GM12892 (cell line): ENCODE measurements at regions not wholly inside any gene's neighbourhood (a gene's known extent, or its start where the extent isn't known, plus 50 kb on each side); places are given as distances from the start of the nearest gene placed in this dataset.

Experiments
- DNase-seq: peaks from one replicate; pipeline ENCODE4 v3.0.0; 2011; ENCODE audit not compliant: insufficient read length
- FAIRE-seq: peaks from 2 replicates; lab custom pipeline; 2011; peaks lifted over from hg19 to GRCh38; lab: Jason Lieb, UNC
- POLR2A ChIP-seq: IDR thresholded peaks from 2 replicates; pipeline ENCODE4 v1.6.1; 2011; ENCODE audit warnings: low read depth, low read length, control low read depth
- POLR2AphosphoS5 ChIP-seq: IDR thresholded peaks from 2 replicates; pipeline ENCODE4 v1.6.1; 2011; ENCODE audit warnings: low read depth, low read length, control low read depth
- TAF1 ChIP-seq: IDR thresholded peaks from 2 replicates; pipeline ENCODE4 v1.6.1; 2011; ENCODE audit warnings: low read depth, mild to moderate bottlenecking, control low read depth, low read length, borderline replicate concordance

GRCh38 chr6:56715741-56716140, 73.1 kb upstream of the DST start:
- FAIRE-seq (no peak), DNase-seq (no peak)
- TF ChIP-seq POLR2AphosphoS5 (no peak), POLR2A (no peak)

- FAIRE-seq, result no peak
- TF ChIP-seq POLR2A (no peak), TAF1 (no peak), POLR2AphosphoS5 (no peak)
- DNase-seq, result no peak
Observed at GRCh38 chr6:56714982-56715456, 72.3 kb upstream of the DST start.

- no peak for TF ChIP-seq POLR2AphosphoS5
- TF ChIP-seq TAF1, result no peak
- no peak for TF ChIP-seq POLR2A
- FAIRE-seq (no peak), DNase-seq (no peak)
Observed at GRCh38 chr6:56714273-56714672, 71.6 kb upstream of the DST start.

- DNase-seq (no peak), FAIRE-seq (peak; percentile 54)
- TF ChIP-seq POLR2AphosphoS5, result no peak
- TF ChIP-seq TAF1, result no peak
- TF ChIP-seq POLR2A, result no peak
Observed at GRCh38 chr6:56713254-56713672, 70.6 kb upstream of the DST start.

- no peak for FAIRE-seq
Observed at GRCh38 chr6:56710967-56711366, 68.3 kb upstream of the DST start.

GRCh38 chr6:56709650-56710049, 67.0 kb upstream of the DST start:
- TF ChIP-seq POLR2A (no peak), POLR2AphosphoS5 (no peak), TAF1 (no peak)
- FAIRE-seq, result no peak
- no peak for DNase-seq

More at GRCh38 chr6:56710967-56711366, 68.3 kb upstream of the DST start:
- DNase-seq, result no peak
- TF ChIP-seq TAF1 (no peak), POLR2AphosphoS5 (no peak), POLR2A (no peak)

GRCh38 chr6:56708810-56709597, 66.3 kb upstream of the DST start:
- DNase-seq (no peak), FAIRE-seq (peak; percentile 78)
- TF ChIP-seq POLR2AphosphoS5, result no peak

- FAIRE-seq (peak; percentile 58), DNase-seq (no peak)
- TF ChIP-seq POLR2AphosphoS5 (no peak), TAF1 (no peak), POLR2A (no peak)
Observed at GRCh38 chr6:56706981-56707726, 64.5 kb upstream of the DST start.

GRCh38 chr6:56699066-56699654, 56.5 kb upstream of the DST start:
- TF ChIP-seq POLR2AphosphoS5, result no peak
- TF ChIP-seq POLR2A, result no peak
- FAIRE-seq (peak; percentile 68), DNase-seq (no peak)

- no peak for FAIRE-seq
- TF ChIP-seq TAF1 (no peak), POLR2AphosphoS5 (no peak), POLR2A (no peak)
- DNase-seq, result no peak
Observed at GRCh38 chr6:56695702-56696101, 53.0 kb upstream of the DST start.

GRCh38 chr6:56694002-56694401, 51.3 kb upstream of the DST start:
- DNase-seq (no peak), FAIRE-seq (no peak)
- no peak for TF ChIP-seq TAF1
- TF ChIP-seq POLR2AphosphoS5, result no peak
- TF ChIP-seq POLR2A, result no peak
